ENCODE measurements at regions not wholly inside any gene's neighbourhood (a gene's known extent, or its start where the extent isn't known, plus 50 kb on each side); places are given as distances from the start of the nearest gene placed in this dataset.

- no peak overlapping the region for H2AFZ ChIP-seq (replicated peaks; ENCODE audit: low read length, poor library complexity)
- no peak overlapping the region for H4K91ac ChIP-seq (ENCODE audit: insufficient read depth, low read depth, low read length)
- ATAC-seq (ENCODE audit: low read depth) (no peak), DNase-seq (no peak)
- no peak overlapping the region for H4K5ac ChIP-seq (ENCODE audit: low read depth, low read length)
- no peak overlapping the region for H3K56ac ChIP-seq (ENCODE audit: extremely low read depth, insufficient read depth, low read length)
- H3K27ac ChIP-seq (ENCODE audit: insufficient read depth, low read length): no peak overlapping the region
- no peaks in the 10 kb centered on the region for H3K36me3 ChIP-seq (ENCODE audit: control insufficient read depth, insufficient read depth, low read length)
- H3K4me2 ChIP-seq (ENCODE audit: low read depth, low read length): no peak overlapping the region
- H3K9me3 ChIP-seq (ENCODE audit: control insufficient read depth, insufficient read depth, low read length): no peaks in the 10 kb centered on the region
- H3K9ac ChIP-seq (ENCODE audit: low read depth, low read length): no peak overlapping the region
- H3K4me3 ChIP-seq (ENCODE audit: insufficient read depth, low read depth, low read length): no peak overlapping the region
- H2AK9ac ChIP-seq (replicated peaks; ENCODE audit: low read depth, low read length, poor library complexity): no peak overlapping the region
- H3K14ac ChIP-seq (replicated peaks; ENCODE audit: low read depth, low read length): no peak overlapping the region
- no peaks in the 10 kb centered on the region for H3K4me1 ChIP-seq (ENCODE audit: control insufficient read depth, insufficient read depth, low read length)
- H2BK15ac ChIP-seq (ENCODE audit: low read depth, low read length): no peak overlapping the region
- ChIA-PET CTCF (no interaction called here), POLR2A (ENCODE audit: unreplicated experiment) (no interaction called here)
- no peak overlapping the region for H2BK120ac ChIP-seq (ENCODE audit: low read depth, low read length)
- no peak overlapping the region for H3K23ac ChIP-seq (ENCODE audit: low read depth, low read length)
- no peak overlapping the region for H4K8ac ChIP-seq (ENCODE audit: low read depth in 2 of 2, low read length in 2 of 2)
- WGBS, 2 experiments (ENCODE audit: extremely low coverage in 2 of 2, insufficient read length in 1 of 2): no CpG with 5 or more reads among the region's 1 CpG
- no peak overlapping the region for H3K4ac ChIP-seq (ENCODE audit: low read depth, low read length)
- dilution Hi-C loops (cut with HindIII; ENCODE audit: low sequenced_read_pairs, unreplicated experiment): no loop called here
- TF ChIP-seq CTCF (conservative IDR thresholded peaks at IDR 0.05; ENCODE audit: low read depth, low read length): no peak
- no peak for TF ChIP-seq MAFK (IDR thresholded peaks at IDR 0.05; ENCODE audit: low read depth, low read length)
- no peak overlapping the region for H2BK5ac ChIP-seq (ENCODE audit: low read depth, low read length, poor library complexity, severe bottlenecking)
- peaks cover 12% of the 10 kb centered on the region for H3K27me3 ChIP-seq (ENCODE audit: control insufficient read depth, insufficient read depth, low read length)
- H3K18ac ChIP-seq (ENCODE audit: low read depth, low read length): no peak overlapping the region
- in situ Hi-C loops (cut with MboI; ENCODE audit: low sequenced_read_pairs): no loop called here
- no peak overlapping the region for H2AK5ac ChIP-seq (ENCODE audit: low read depth, low read length)
- no peaks in the 10 kb centered on the region for H3K9me1 ChIP-seq (ENCODE audit: insufficient read depth, low read length)
- BruUV-seq (replicated peaks): no TSS peak
- H3K79me1 ChIP-seq (ENCODE audit: low read depth in 1 of 2, low read length in 2 of 2): no peaks in the 10 kb centered on the region
- intact Hi-C loops (cut with micrococcal nuclease): no loop called here
- no peaks in the 10 kb centered on the region for H4K20me1 ChIP-seq (ENCODE audit: insufficient read depth, low read length)
- no peak overlapping the region for H2BK20ac ChIP-seq (ENCODE audit: low read depth, low read length)
Observed at GRCh38 chr17:72068643-72069042, 52.2 kb upstream of the SOX9 start.

All from IMR-90 (cell line).